ENCODE measurements at regions not wholly inside any gene's neighbourhood (a gene's known extent, or its start where the extent isn't known, plus 50 kb on each side); places are given as distances from the start of the nearest gene placed in this dataset.

DNA sequence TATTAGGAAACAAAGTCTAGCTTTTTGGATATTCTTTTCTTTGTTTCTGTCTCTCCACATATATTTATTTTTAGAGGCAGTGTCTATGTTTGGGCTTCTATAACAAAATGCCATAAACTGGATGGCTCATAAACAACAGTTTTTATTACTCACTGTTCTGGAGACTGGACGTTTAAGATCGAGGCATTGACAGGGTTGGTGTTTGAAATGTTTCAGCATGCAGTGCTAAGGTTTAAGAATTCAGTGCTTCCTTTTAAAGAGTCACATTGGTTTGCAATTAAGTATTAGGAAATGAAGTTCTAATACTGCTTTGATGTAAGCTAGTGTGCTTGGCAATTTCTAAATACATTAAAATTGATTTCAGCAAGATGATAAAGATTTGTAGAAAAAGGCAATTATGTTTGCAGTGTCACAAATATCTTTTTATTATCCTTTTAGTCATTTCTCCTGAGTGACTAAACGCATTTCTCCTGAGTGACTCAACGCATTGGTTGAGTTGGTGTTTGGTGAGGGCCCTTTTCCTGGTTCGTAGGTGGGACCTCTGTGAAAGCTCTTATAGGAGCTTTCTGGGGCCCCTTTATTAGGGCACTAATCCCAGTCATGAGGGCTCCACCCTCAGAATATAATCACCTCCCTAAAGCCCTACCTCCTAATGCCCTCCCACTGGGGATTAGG is 317.0 kb downstream of the USP25 start:
- 100% methylated on average over 2 of the region's 5 CpGs for WGBS (ENCODE audit: insufficient coverage)
- no peak overlapping the region for H3K4me3 ChIP-seq (ENCODE audit: control insufficient read depth in 1 of 7, extremely low read depth in 1 of 7, insufficient read depth in 4 of 7, low read depth in 2 of 7, low read length in 6 of 7)
- CTCF ChIA-PET, result no interaction called here
- no peak overlapping the region for H3K27ac ChIP-seq (ENCODE audit: insufficient read depth in 1 of 2, low read depth in 1 of 2, low read length in 2 of 2, poor library complexity in 1 of 2, severe bottlenecking in 2 of 2)
- H3K9me3 ChIP-seq (ENCODE audit: control extremely low read depth in 1 of 5, control insufficient read depth in 4 of 5, insufficient read depth in 2 of 5, low read depth in 1 of 5, low read length in 4 of 5), result no peaks in the 10 kb centered on the region
- no peaks in the 10 kb centered on the region for H3K36me3 ChIP-seq (ENCODE audit: control insufficient read depth in 4 of 4, insufficient read depth in 4 of 4, low read length in 3 of 4)
- no peak for DNase-seq
- POLR2A ChIA-PET, result no interaction called here
- no peaks in the 10 kb centered on the region for H3K27me3 ChIP-seq (replicated peaks in 2 of 5; ENCODE audit: control insufficient read depth in 4 of 5, insufficient read depth in 5 of 5, low read length in 4 of 5)
- no peaks in the 10 kb centered on the region for H3K4me1 ChIP-seq (ENCODE audit: control extremely low read depth in 1 of 4, control insufficient read depth in 4 of 4, insufficient read depth in 4 of 4, low read length in 3 of 4)

DNA sequence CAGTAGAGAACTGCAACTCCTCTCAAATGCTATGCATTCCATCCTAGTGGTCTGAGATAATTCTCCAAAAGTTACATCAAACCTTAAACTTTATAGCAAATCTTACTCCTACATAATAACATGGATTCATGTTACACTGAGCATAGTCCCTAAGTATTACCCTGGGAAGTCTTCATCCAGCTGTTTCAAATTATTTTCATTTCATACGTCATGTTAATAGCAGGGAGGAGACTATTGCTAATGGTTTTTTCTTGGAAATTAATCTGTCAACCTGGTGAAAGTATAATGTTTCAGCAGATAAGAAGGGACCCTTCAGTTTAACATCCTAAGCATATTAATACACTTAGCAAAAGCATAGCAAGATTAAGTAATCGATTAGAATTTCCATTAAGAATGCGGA is 318.1 kb downstream of the USP25 start:
- no peak overlapping the region for H3K4me3 ChIP-seq (ENCODE audit: control insufficient read depth in 1 of 7, extremely low read depth in 1 of 7, insufficient read depth in 4 of 7, low read depth in 2 of 7, low read length in 6 of 7)
- WGBS (ENCODE audit: insufficient coverage), result 93% methylated on average over 2 of the region's 3 CpGs
- POLR2A ChIA-PET, result no interaction called here
- no peak for DNase-seq
- no peaks in the 10 kb centered on the region for H3K4me1 ChIP-seq (ENCODE audit: control extremely low read depth in 1 of 4, control insufficient read depth in 4 of 4, insufficient read depth in 4 of 4, low read length in 3 of 4)
- CTCF ChIA-PET, result interaction anchor here (1.0 kb wide), 1 partner anchor 9 kb away, joined by 4 read pairs; no protein-coding TSS in a partner anchor
- no peaks in the 10 kb centered on the region for H3K27me3 ChIP-seq (replicated peaks in 2 of 5; ENCODE audit: control insufficient read depth in 4 of 5, insufficient read depth in 5 of 5, low read length in 4 of 5)
- no peaks in the 10 kb centered on the region for H3K9me3 ChIP-seq (ENCODE audit: control extremely low read depth in 1 of 5, control insufficient read depth in 4 of 5, insufficient read depth in 2 of 5, low read depth in 1 of 5, low read length in 4 of 5)
- no peaks in the 10 kb centered on the region for H3K36me3 ChIP-seq (ENCODE audit: control insufficient read depth in 4 of 4, insufficient read depth in 4 of 4, low read length in 3 of 4)
- no peak overlapping the region for H3K27ac ChIP-seq (ENCODE audit: insufficient read depth in 1 of 2, low read depth in 1 of 2, low read length in 2 of 2, poor library complexity in 1 of 2, severe bottlenecking in 2 of 2)

DNA sequence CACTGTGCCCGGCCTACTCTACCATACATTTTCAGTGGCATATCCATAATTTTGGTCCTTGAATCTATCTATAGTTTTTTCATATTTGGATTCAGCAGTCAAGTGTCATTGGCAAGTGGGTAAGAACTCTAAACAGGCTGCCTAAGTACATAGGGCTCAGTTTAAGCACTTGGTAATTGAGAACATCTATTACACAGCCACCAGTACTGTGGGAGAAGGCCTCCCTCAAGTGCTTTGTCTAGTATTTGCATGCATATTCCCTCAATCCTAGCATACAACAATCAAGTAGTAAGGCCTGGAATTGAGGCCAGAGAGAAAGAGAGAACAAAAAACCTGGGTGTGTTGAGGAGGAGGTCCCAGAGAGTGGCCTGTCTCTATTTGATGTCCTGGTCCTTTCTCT is 325.2 kb downstream of the USP25 start:
- H3K27me3 ChIP-seq (replicated peaks in 2 of 5; ENCODE audit: control insufficient read depth in 4 of 5, insufficient read depth in 5 of 5, low read length in 4 of 5), result no peaks in the 10 kb centered on the region
- WGBS (ENCODE audit: insufficient coverage), result 100% methylated on average over 1 of the region's 1 CpG
- POLR2A ChIA-PET, result no interaction called here
- no peak overlapping the region for H3K4me3 ChIP-seq (ENCODE audit: control insufficient read depth in 1 of 7, extremely low read depth in 1 of 7, insufficient read depth in 4 of 7, low read depth in 2 of 7, low read length in 6 of 7)
- no peaks in the 10 kb centered on the region for H3K36me3 ChIP-seq (ENCODE audit: control insufficient read depth in 4 of 4, insufficient read depth in 4 of 4, low read length in 3 of 4)
- H3K4me1 ChIP-seq (ENCODE audit: control extremely low read depth in 1 of 4, control insufficient read depth in 4 of 4, insufficient read depth in 4 of 4, low read length in 3 of 4), result no peaks in the 10 kb centered on the region
- DNase-seq, result no peak
- H3K9me3 ChIP-seq (ENCODE audit: control extremely low read depth in 1 of 5, control insufficient read depth in 4 of 5, insufficient read depth in 2 of 5, low read depth in 1 of 5, low read length in 4 of 5), result peaks cover 0 to 4% (median under 1%) of the 10 kb centered on the region in 5 experiments
- CTCF ChIA-PET, result no interaction called here
- no peak overlapping the region for H3K27ac ChIP-seq (ENCODE audit: insufficient read depth in 1 of 2, low read depth in 1 of 2, low read length in 2 of 2, poor library complexity in 1 of 2, severe bottlenecking in 2 of 2)

DNA sequence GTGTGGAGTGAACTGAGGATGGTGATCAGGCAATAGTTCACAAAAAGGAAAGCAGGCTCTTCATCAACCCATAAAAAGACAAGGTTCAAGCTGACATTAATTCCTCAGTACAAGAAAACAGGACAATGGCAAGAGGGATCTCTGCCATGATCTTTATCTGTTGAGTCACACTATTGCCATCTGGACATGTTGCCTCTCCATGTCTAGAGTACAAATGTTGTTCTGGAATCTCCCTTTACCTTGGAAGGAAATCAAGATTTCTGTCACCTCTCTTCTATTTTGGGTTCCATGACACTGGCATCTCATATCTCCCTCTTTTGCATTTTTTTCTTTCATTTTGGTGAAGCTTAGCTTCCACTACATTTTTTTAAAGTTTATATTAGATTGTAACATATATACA is 329.1 kb downstream of the USP25 start:
- H3K27me3 ChIP-seq (replicated peaks in 2 of 5; ENCODE audit: control insufficient read depth in 4 of 5, insufficient read depth in 5 of 5, low read length in 4 of 5), result no peaks in the 10 kb centered on the region
- POLR2A ChIA-PET, result no interaction called here
- CTCF ChIA-PET, result no interaction called here

DNA sequence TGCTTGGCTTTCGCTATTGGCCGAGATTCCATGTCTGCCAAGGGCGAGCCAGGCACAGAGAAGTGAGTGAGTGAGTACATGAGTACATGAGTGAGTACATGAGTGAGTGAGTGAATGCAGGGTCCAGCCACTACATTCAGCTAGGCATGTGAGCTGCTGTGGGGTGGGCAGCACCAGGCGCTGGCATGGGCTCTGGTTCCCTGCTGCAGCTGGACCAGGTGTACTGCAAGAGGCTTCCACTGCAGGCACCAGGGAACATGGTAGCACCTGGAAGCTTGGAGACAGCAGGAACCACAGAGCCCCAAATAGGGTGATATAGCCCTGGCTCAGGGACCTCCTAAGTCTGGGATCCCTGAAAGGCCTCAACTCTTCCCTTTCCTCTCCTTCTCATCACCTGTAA is 330.2 kb downstream of the USP25 start:
- Histone ChIP-seq H3K27ac (ENCODE audit: insufficient read depth in 1 of 2, low read depth in 1 of 2, low read length in 2 of 2, poor library complexity in 1 of 2, severe bottlenecking in 2 of 2) (no peak overlapping the region), H3K9me3 (ENCODE audit: control extremely low read depth in 1 of 5, control insufficient read depth in 4 of 5, insufficient read depth in 2 of 5, low read depth in 1 of 5, low read length in 4 of 5) (peaks cover 0 to 15% (median 10%) of the 10 kb centered on the region in 5 experiments), H3K36me3 (ENCODE audit: control insufficient read depth in 4 of 4, insufficient read depth in 4 of 4, low read length in 3 of 4) (no peaks in the 10 kb centered on the region), H3K4me1 (ENCODE audit: control extremely low read depth in 1 of 4, control insufficient read depth in 4 of 4, insufficient read depth in 4 of 4, low read length in 3 of 4) (no peaks in the 10 kb centered on the region), H3K27me3 (replicated peaks in 2 of 5; ENCODE audit: control insufficient read depth in 4 of 5, insufficient read depth in 5 of 5, low read length in 4 of 5) (no peaks in the 10 kb centered on the region), H3K4me3 (ENCODE audit: control insufficient read depth in 1 of 7, extremely low read depth in 1 of 7, insufficient read depth in 4 of 7, low read depth in 2 of 7, low read length in 6 of 7) (no peak overlapping the region)
- DNase-seq, result no peak
- POLR2A ChIA-PET, result no interaction called here
- WGBS (ENCODE audit: insufficient coverage), result 100% methylated on average over 4 of the region's 4 CpGs
- CTCF ChIA-PET, result no interaction called here

More for the DNA sequence above, 329.1 kb downstream of the USP25 start:
- no peaks in the 10 kb centered on the region for H3K4me1 ChIP-seq (ENCODE audit: control extremely low read depth in 1 of 4, control insufficient read depth in 4 of 4, insufficient read depth in 4 of 4, low read length in 3 of 4)
- peaks cover 1 to 15% (median 10%) of the 10 kb centered on the region in 5 experiments for H3K9me3 ChIP-seq (ENCODE audit: control extremely low read depth in 1 of 5, control insufficient read depth in 4 of 5, insufficient read depth in 2 of 5, low read depth in 1 of 5, low read length in 4 of 5)
- no peak for DNase-seq
- no peak overlapping the region for H3K4me3 ChIP-seq (ENCODE audit: control insufficient read depth in 1 of 7, extremely low read depth in 1 of 7, insufficient read depth in 4 of 7, low read depth in 2 of 7, low read length in 6 of 7)
- H3K27ac ChIP-seq (ENCODE audit: insufficient read depth in 1 of 2, low read depth in 1 of 2, low read length in 2 of 2, poor library complexity in 1 of 2, severe bottlenecking in 2 of 2), result no peak overlapping the region
- no peaks in the 10 kb centered on the region for H3K36me3 ChIP-seq (ENCODE audit: control insufficient read depth in 4 of 4, insufficient read depth in 4 of 4, low read length in 3 of 4)

DNA sequence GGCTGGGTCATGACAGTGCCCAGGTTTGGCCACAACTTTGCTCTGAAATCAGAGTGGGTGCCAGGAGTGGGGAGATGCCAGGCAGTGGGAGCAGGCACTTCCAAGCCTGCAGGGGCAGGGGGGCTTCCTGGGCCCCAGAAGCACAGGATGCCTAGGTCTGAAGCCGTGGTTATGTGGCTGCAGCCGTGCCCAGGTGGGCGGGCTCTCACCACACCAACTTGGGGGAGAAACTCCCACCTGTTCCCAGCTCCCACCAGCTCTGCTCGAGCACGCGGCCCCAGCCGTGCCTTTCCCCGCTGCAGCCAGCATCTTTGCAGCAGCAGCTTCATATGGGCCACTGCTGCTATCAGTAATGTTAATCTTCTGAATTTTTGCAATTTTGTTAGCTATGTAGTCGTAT is 331.4 kb downstream of the USP25 start:
- no peaks in the 10 kb centered on the region for H3K4me1 ChIP-seq (ENCODE audit: control extremely low read depth in 1 of 4, control insufficient read depth in 4 of 4, insufficient read depth in 4 of 4, low read length in 3 of 4)
- peaks cover 0 to 15% (median 10%) of the 10 kb centered on the region in 5 experiments for H3K9me3 ChIP-seq (ENCODE audit: control extremely low read depth in 1 of 5, control insufficient read depth in 4 of 5, insufficient read depth in 2 of 5, low read depth in 1 of 5, low read length in 4 of 5)
- POLR2A ChIA-PET, result no interaction called here
- CTCF ChIA-PET, result no interaction called here
- 97% methylated on average over 7 of the region's 9 CpGs for WGBS (ENCODE audit: insufficient coverage)
- H3K4me3 ChIP-seq (ENCODE audit: control insufficient read depth in 1 of 7, extremely low read depth in 1 of 7, insufficient read depth in 4 of 7, low read depth in 2 of 7, low read length in 6 of 7), result no peak overlapping the region
- no peaks in the 10 kb centered on the region for H3K27me3 ChIP-seq (replicated peaks in 2 of 5; ENCODE audit: control insufficient read depth in 4 of 5, insufficient read depth in 5 of 5, low read length in 4 of 5)
- no peak overlapping the region for H3K27ac ChIP-seq (ENCODE audit: insufficient read depth in 1 of 2, low read depth in 1 of 2, low read length in 2 of 2, poor library complexity in 1 of 2, severe bottlenecking in 2 of 2)
- no peak for DNase-seq
- H3K36me3 ChIP-seq (ENCODE audit: control insufficient read depth in 4 of 4, insufficient read depth in 4 of 4, low read length in 3 of 4), result no peaks in the 10 kb centered on the region

DNA sequence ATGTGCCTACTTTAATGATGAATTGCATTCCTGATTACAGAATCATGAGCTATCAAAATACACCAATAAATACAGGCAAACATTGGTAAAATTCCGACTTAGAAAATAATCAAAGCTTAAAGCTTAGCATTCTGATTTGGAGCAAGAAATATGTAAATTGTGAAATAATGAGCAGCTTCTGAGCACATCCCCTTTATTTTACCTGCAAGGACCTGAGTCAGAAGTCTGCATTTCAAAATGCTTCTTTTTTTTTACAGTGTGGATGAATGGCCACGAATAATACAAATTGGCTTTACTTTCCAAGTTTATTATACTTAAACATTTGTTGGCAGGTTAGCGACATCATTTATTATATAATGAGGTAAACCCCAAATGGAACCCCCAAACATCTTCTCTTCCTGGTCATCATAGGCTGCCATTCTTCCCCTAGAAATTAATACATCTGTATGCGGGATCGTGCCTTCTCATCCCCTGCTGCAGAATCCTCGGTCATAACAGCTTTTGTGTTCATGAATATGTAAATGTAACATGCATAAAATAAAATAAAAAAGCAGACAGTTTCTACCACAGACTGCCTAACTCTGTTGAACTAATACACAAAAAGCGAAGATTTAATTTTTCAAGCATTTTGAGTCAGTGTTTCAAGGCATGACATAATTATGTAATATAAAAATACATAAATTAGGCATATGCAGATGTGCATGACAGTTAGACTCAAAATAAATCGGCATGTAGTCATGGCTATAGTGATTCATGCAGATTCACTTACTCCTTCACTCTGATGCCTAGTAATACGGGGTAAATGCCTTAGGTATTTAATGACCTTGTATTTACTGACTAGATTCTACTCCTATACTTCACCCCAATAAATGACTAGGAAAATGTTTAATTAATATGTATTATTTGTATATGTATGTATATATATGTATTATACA is 339.7 kb downstream of the USP25 start:
- no peaks in the 10 kb centered on the region for H3K36me3 ChIP-seq (ENCODE audit: control insufficient read depth in 4 of 4, insufficient read depth in 4 of 4, low read length in 3 of 4)
- H3K4me3 ChIP-seq (ENCODE audit: control insufficient read depth in 1 of 7, extremely low read depth in 1 of 7, insufficient read depth in 4 of 7, low read depth in 2 of 7, low read length in 6 of 7), result no peak overlapping the region
- no peaks in the 10 kb centered on the region for H3K9me3 ChIP-seq (ENCODE audit: control extremely low read depth in 1 of 5, control insufficient read depth in 4 of 5, insufficient read depth in 2 of 5, low read depth in 1 of 5, low read length in 4 of 5)
- CTCF ChIA-PET, result interaction anchor here (0.6 kb wide), 1 partner anchor 264 kb away, joined by 4 read pairs; no protein-coding TSS in a partner anchor
- no peaks in the 10 kb centered on the region for H3K4me1 ChIP-seq (ENCODE audit: control extremely low read depth in 1 of 4, control insufficient read depth in 4 of 4, insufficient read depth in 4 of 4, low read length in 3 of 4)
- H3K27ac ChIP-seq (ENCODE audit: insufficient read depth in 1 of 2, low read depth in 1 of 2, low read length in 2 of 2, poor library complexity in 1 of 2, severe bottlenecking in 2 of 2), result no peak overlapping the region
- POLR2A ChIA-PET, result no interaction called here
- no CpG with 5 or more reads among the region's 9 CpGs for WGBS (ENCODE audit: insufficient coverage)
- no peak for DNase-seq
- no peaks in the 10 kb centered on the region for H3K27me3 ChIP-seq (replicated peaks in 2 of 5; ENCODE audit: control insufficient read depth in 4 of 5, insufficient read depth in 5 of 5, low read length in 4 of 5)
